ENCODE measurements at regions not wholly inside any gene's neighbourhood (a gene's known extent, or its start where the extent isn't known, plus 50 kb on each side); places are given as distances from the start of the nearest gene placed in this dataset.
A peak's percentile ranks its signal among the peaks of the same experiment; 100 is the strongest.

DNA sequence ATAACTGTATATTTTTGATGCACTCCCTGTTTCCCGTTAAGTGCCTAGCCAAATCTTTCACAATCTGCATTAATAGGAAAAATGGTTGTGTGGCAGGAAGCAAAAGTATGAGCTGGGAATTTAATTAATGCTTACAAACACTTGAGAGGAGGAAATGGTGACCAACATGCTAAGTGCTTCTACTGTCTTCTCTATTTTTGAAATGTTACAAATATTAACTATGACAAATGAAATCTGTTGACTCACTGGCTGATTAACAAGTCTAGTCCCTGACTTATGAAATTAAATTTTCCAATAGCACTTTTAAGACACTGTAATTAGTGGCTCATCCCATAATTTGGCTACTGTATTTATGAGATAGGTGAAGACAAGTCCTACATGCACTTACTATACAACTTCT is 446.9 kb upstream of the DPPA4 start:
- Histone ChIP-seq H3K9ac (ENCODE audit: low read depth in 1 of 2, low read length in 2 of 2) (no peak overlapping the region), H3K4me1 (ENCODE audit: control insufficient read depth in 2 of 2, insufficient read depth in 2 of 2, low read length in 2 of 2) (no peaks in the 10 kb centered on the region), H3K27me3 (ENCODE audit: control insufficient read depth in 2 of 2, insufficient read depth in 2 of 2, low read length in 2 of 2) (no peaks in the 10 kb centered on the region), H3K27ac (ENCODE audit: low read depth in 2 of 2, low read length in 2 of 2) (no peak overlapping the region), H3K9me3 (ENCODE audit: control insufficient read depth in 2 of 2, low read length in 2 of 2) (no peaks in the 10 kb centered on the region), H3K36me3 (ENCODE audit: control insufficient read depth in 2 of 2, insufficient read depth in 2 of 2, low read length in 2 of 2) (no peaks in the 10 kb centered on the region), H3K4me3 (ENCODE audit: low read length in 2 of 2) (no peak overlapping the region)

DNA sequence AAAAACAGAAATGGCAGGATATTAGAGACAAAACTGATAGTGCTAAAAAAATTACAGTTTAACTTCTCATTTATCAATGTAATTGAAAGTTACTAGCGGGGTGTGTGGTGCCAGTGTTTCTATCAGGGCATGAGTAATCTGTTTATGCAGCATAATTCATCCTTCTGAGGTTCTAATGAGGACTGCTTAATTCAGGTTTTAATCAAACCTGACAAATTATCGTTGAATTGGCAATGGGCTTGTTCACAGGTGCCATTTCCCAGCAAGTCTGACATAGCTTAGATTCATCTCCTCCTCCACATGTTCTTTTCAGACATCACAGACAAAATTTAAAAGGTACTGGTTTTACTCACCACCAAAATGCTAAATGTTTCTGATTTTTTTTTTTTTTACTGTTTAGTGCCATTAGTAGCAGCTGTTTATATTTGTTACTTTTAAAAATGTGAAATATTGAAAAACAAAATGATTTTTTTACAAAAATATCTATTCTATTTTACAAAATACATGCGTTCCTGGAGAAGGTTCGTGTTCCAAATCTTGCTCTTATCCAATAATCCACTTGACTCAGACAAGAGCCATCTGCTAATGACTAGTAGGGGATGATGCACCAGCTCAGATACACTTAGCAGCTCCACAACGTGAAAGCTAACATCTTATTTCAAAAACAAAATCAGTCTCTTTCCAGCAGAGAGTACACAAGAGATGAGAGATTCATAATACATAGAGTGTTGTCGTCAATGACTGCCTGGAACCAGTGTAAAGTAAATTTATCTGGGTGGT is 447.7 kb upstream of the DPPA4 start:
- no peak overlapping the region for H3K27ac ChIP-seq (ENCODE audit: low read depth in 2 of 2, low read length in 2 of 2)
- H3K36me3 ChIP-seq (ENCODE audit: control insufficient read depth in 2 of 2, insufficient read depth in 2 of 2, low read length in 2 of 2) = no peaks in the 10 kb centered on the region
- H3K4me3 ChIP-seq (ENCODE audit: low read length in 2 of 2) = no peak overlapping the region
- H3K4me1 ChIP-seq (ENCODE audit: control insufficient read depth in 2 of 2, insufficient read depth in 2 of 2, low read length in 2 of 2) = no peaks in the 10 kb centered on the region
- H3K9ac ChIP-seq (ENCODE audit: low read depth in 1 of 2, low read length in 2 of 2) = no peak overlapping the region
- H3K27me3 ChIP-seq (ENCODE audit: control insufficient read depth in 2 of 2, insufficient read depth in 2 of 2, low read length in 2 of 2) = no peaks in the 10 kb centered on the region
- H3K9me3 ChIP-seq (ENCODE audit: control insufficient read depth in 2 of 2, low read length in 2 of 2) = no peaks in the 10 kb centered on the region

DNA sequence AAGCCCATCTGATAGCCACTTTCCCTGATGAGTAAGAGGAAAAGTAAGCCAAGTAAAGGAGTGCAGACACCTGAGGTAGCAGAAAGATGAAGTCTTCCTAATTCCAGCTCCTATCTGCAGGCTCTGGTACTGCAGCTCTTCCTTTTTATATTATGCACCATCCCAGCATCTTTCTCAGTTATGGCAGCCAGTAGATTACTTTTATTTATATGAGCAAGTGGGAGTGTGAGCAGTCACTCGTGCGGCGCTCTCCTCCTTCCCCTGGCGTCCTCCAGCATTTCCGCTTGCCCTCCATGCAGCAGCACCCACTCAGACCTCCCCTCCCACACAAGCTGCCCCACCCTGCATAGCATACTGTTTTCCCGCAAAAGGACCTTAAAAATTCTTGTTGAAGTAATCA is 465.9 kb upstream of the DPPA4 start:
- H3K27ac ChIP-seq (ENCODE audit: low read depth in 2 of 2, low read length in 2 of 2) = no peak overlapping the region
- H3K36me3 ChIP-seq (ENCODE audit: control insufficient read depth in 2 of 2, insufficient read depth in 2 of 2, low read length in 2 of 2) = no peaks in the 10 kb centered on the region
- H3K9me3 ChIP-seq (ENCODE audit: control insufficient read depth in 2 of 2, low read length in 2 of 2) = no peaks in the 10 kb centered on the region
- H3K27me3 ChIP-seq (ENCODE audit: control insufficient read depth in 2 of 2, insufficient read depth in 2 of 2, low read length in 2 of 2) = no peaks in the 10 kb centered on the region
- H3K4me3 ChIP-seq (ENCODE audit: low read length in 2 of 2) = no peak overlapping the region
- no peaks in the 10 kb centered on the region for H3K4me1 ChIP-seq (ENCODE audit: control insufficient read depth in 2 of 2, insufficient read depth in 2 of 2, low read length in 2 of 2)
- no peak overlapping the region for H3K9ac ChIP-seq (ENCODE audit: low read depth in 1 of 2, low read length in 2 of 2)

DNA sequence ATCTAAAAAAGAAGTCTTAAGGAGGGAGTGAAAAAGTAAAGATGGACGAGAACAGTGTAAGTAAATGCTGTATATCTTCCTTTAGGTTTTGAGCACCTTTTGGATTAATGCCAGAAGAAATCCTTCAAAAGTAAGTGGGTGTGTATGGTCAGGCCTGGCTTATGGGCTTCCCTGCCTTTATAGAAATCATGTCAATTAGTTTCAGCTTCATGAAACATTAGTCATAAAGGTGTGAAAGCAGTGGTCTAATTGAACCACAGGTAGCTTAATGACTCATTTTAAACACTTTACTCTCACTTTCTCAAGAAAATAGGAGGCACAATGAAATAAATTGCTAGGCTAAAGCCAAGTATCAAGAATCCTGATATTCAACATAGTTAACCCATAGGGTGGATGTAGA is 467.4 kb upstream of the DPPA4 start:
- H3K36me3 ChIP-seq (ENCODE audit: control insufficient read depth in 2 of 2, insufficient read depth in 2 of 2, low read length in 2 of 2) = no peaks in the 10 kb centered on the region
- no peaks in the 10 kb centered on the region for H3K4me1 ChIP-seq (ENCODE audit: control insufficient read depth in 2 of 2, insufficient read depth in 2 of 2, low read length in 2 of 2)
- no peak overlapping the region for H3K4me3 ChIP-seq (ENCODE audit: low read length in 2 of 2)
- no peak overlapping the region for H3K9ac ChIP-seq (ENCODE audit: low read depth in 1 of 2, low read length in 2 of 2)
- no peaks in the 10 kb centered on the region for H3K27me3 ChIP-seq (ENCODE audit: control insufficient read depth in 2 of 2, insufficient read depth in 2 of 2, low read length in 2 of 2)
- no peaks in the 10 kb centered on the region for H3K9me3 ChIP-seq (ENCODE audit: control insufficient read depth in 2 of 2, low read length in 2 of 2)
- no peak overlapping the region for H3K27ac ChIP-seq (ENCODE audit: low read depth in 2 of 2, low read length in 2 of 2)

DNA sequence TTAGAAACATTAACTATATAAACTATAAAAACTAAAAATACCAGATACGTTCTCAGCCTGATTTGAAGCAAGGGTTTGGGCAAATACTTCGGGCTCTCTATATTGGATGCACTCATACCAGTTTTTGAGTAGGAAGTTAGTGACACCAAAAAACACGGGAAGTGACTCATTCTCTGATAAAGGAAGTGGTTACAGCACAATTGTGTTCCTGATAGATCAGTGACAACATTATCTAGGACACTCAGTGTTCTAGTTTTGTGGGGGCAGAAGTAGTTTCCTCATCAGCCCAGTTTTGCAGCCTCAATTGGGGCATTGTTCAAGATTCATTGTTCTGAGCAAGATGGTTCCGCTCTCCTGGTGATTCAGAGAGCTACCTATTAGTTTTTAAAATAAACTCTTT is 469.6 kb upstream of the DPPA4 start:
- H3K36me3 ChIP-seq (ENCODE audit: control insufficient read depth in 2 of 2, insufficient read depth in 2 of 2, low read length in 2 of 2) = no peaks in the 10 kb centered on the region
- peak overlapping the region in 1 of 2 donors; percentile 29 for H3K27ac ChIP-seq (ENCODE audit: low read depth in 2 of 2, low read length in 2 of 2)
- no peak overlapping the region for H3K9ac ChIP-seq (ENCODE audit: low read depth in 1 of 2, low read length in 2 of 2)
- no peaks in the 10 kb centered on the region for H3K27me3 ChIP-seq (ENCODE audit: control insufficient read depth in 2 of 2, insufficient read depth in 2 of 2, low read length in 2 of 2)
- H3K9me3 ChIP-seq (ENCODE audit: control insufficient read depth in 2 of 2, low read length in 2 of 2) = no peaks in the 10 kb centered on the region
- no peaks in the 10 kb centered on the region for H3K4me1 ChIP-seq (ENCODE audit: control insufficient read depth in 2 of 2, insufficient read depth in 2 of 2, low read length in 2 of 2)
- H3K4me3 ChIP-seq (ENCODE audit: low read length in 2 of 2) = no peak overlapping the region

DNA sequence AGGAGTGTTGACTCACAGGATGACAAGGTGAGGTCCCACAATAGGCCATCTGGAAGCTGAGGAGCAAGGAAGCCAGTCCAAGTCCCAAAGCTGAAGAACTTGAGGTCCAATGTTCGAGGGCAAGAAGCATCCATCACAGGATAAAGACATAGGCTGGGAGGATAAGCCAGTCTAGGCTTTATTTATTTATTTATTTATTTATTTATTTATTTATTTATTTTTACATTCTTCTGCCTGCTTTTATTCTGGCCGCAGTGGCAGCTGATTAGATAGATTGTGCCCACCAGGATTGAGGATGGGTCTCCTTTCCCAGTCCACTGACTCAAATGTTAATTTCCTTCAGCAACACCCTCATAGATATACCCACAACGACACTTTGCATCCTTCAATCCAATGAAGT is 472.2 kb upstream of the DPPA4 start:
- H3K27ac ChIP-seq (ENCODE audit: low read depth in 2 of 2, low read length in 2 of 2) = no peak overlapping the region
- H3K9ac ChIP-seq (ENCODE audit: low read depth in 1 of 2, low read length in 2 of 2) = no peak overlapping the region
- no peak overlapping the region for H3K4me3 ChIP-seq (ENCODE audit: low read length in 2 of 2)
- no peaks in the 10 kb centered on the region for H3K4me1 ChIP-seq (ENCODE audit: control insufficient read depth in 2 of 2, insufficient read depth in 2 of 2, low read length in 2 of 2)
- no peaks in the 10 kb centered on the region for H3K9me3 ChIP-seq (ENCODE audit: control insufficient read depth in 2 of 2, low read length in 2 of 2)
- H3K27me3 ChIP-seq (ENCODE audit: control insufficient read depth in 2 of 2, insufficient read depth in 2 of 2, low read length in 2 of 2) = no peaks in the 10 kb centered on the region
- no peaks in the 10 kb centered on the region for H3K36me3 ChIP-seq (ENCODE audit: control insufficient read depth in 2 of 2, insufficient read depth in 2 of 2, low read length in 2 of 2)

DNA sequence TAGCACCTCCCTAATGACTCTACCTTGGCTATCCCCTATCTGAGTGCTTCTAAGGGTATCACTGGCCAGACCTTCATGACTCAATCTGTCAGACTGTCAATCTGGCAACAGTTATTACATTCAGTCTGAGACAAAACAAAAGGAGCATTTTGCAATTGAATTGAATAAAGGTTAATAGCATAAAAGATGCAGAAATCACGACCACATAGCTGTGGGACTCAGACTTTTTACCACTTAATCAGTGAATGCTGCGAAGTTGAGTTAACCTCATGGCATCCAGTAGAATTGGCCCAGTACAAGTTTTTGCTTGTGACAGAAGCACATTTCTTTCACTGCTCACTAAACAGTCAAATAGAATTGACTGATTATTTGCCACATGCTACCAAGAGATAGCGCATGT is 480.7 kb upstream of the DPPA4 start:
- H3K9me3 ChIP-seq (ENCODE audit: control insufficient read depth in 2 of 2, low read length in 2 of 2) = no peaks in the 10 kb centered on the region
- H3K27me3 ChIP-seq (ENCODE audit: control insufficient read depth in 2 of 2, insufficient read depth in 2 of 2, low read length in 2 of 2) = no peaks in the 10 kb centered on the region
- no peaks in the 10 kb centered on the region for H3K36me3 ChIP-seq (ENCODE audit: control insufficient read depth in 2 of 2, insufficient read depth in 2 of 2, low read length in 2 of 2)
- H3K4me3 ChIP-seq (ENCODE audit: low read length in 2 of 2) = no peak overlapping the region
- H3K9ac ChIP-seq (ENCODE audit: low read depth in 1 of 2, low read length in 2 of 2) = no peak overlapping the region
- H3K4me1 ChIP-seq (ENCODE audit: control insufficient read depth in 2 of 2, insufficient read depth in 2 of 2, low read length in 2 of 2) = no peaks in the 10 kb centered on the region
- no peak overlapping the region for H3K27ac ChIP-seq (ENCODE audit: low read depth in 2 of 2, low read length in 2 of 2)

DNA sequence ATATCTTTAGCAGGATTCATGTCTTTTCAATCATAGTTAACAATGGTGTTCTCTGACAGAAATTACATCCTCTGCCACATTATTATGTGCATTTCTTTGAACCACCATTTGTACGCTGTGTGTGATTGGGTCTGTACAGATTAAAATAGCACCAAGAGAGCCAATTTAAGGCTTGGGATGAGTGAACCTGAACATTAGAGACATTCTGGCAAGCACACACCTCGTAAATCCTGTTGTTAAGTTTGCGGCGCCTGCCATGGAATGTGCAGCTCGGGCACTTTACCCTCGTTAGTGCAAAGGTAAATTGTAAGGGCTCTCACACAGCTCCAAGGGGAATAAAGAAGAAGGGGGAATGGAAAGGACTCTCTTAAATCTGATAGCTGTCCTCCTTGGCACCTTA is 482.4 kb upstream of the DPPA4 start:
- no peak overlapping the region for H3K4me3 ChIP-seq (ENCODE audit: low read length in 2 of 2)
- no peaks in the 10 kb centered on the region for H3K36me3 ChIP-seq (ENCODE audit: control insufficient read depth in 2 of 2, insufficient read depth in 2 of 2, low read length in 2 of 2)
- H3K4me1 ChIP-seq (ENCODE audit: control insufficient read depth in 2 of 2, insufficient read depth in 2 of 2, low read length in 2 of 2) = no peaks in the 10 kb centered on the region
- no peaks in the 10 kb centered on the region for H3K9me3 ChIP-seq (ENCODE audit: control insufficient read depth in 2 of 2, low read length in 2 of 2)
- H3K27me3 ChIP-seq (ENCODE audit: control insufficient read depth in 2 of 2, insufficient read depth in 2 of 2, low read length in 2 of 2) = no peaks in the 10 kb centered on the region
- H3K9ac ChIP-seq (ENCODE audit: low read depth in 1 of 2, low read length in 2 of 2) = no peak overlapping the region
- no peak overlapping the region for H3K27ac ChIP-seq (ENCODE audit: low read depth in 2 of 2, low read length in 2 of 2)

DNA sequence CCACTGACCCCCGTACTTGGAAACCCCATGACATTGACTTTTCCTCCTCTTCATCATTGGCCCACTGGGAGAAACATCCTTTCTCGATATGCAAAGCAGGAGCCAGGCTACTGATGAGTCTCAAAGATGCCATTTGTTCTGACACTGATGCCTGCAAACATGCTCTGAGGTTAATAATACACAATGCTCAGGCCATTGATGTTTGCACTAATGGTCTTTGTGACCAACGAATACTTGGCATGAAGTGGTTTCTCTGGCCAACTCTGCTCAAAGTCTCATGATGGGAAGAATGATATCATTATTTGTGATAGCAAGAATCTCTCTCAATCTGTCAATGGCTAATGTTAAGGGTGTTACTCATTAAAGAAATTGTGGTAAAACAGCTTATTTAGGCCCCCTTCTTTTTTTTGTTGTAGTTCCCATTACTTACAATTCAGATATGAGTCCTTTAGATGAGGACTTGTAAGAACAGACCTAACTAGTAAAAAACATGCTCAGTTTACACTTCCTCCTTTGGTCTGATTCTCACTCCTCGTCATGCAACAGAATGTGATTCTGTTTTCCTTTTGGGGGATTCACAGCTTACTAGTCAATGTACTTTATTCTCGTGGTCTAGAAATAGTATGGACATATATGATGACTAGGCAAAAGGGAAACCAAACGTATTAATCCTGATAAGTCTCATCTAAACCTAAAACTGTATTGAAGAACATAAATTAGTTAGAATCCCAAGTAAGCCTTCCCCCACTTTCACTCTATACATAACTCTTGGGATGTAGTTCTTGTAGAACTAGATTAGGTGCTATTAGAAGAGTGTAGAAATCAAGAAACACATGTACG is 488.8 kb upstream of the DPPA4 start:
- no peak overlapping the region for H3K27ac ChIP-seq (ENCODE audit: low read depth in 2 of 2, low read length in 2 of 2)
- H3K9ac ChIP-seq (ENCODE audit: low read depth in 1 of 2, low read length in 2 of 2) = no peak overlapping the region
- H3K36me3 ChIP-seq (ENCODE audit: control insufficient read depth in 2 of 2, insufficient read depth in 2 of 2, low read length in 2 of 2) = no peaks in the 10 kb centered on the region
- H3K4me3 ChIP-seq (ENCODE audit: low read length in 2 of 2) = no peak overlapping the region
- H3K4me1 ChIP-seq (ENCODE audit: control insufficient read depth in 2 of 2, insufficient read depth in 2 of 2, low read length in 2 of 2) = no peaks in the 10 kb centered on the region
- no peaks in the 10 kb centered on the region for H3K27me3 ChIP-seq (ENCODE audit: control insufficient read depth in 2 of 2, insufficient read depth in 2 of 2, low read length in 2 of 2)
- no peaks in the 10 kb centered on the region for H3K9me3 ChIP-seq (ENCODE audit: control insufficient read depth in 2 of 2, low read length in 2 of 2)

DNA sequence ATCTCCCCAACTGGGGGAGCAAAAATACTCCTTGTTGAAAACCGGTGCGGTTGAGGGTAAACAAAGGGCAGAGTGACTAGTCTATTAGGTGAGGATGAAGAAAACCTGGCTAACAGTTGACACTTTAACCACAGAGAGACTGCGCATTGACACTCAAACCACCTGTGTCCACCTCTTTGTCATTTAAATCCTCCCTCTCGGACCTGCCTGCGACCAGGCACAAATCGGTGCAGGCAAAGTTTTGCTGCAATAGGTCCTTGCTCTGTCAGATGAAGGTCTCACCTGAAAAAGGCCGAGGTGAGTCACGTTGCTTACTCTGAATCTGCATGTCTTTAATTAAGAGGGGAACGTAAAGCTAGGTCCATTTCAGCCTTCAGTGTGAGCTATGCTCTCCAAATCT is 494.1 kb upstream of the DPPA4 start:
- H3K4me3 ChIP-seq (ENCODE audit: low read length in 2 of 2) = no peak overlapping the region
- no peaks in the 10 kb centered on the region for H3K27me3 ChIP-seq (ENCODE audit: control insufficient read depth in 2 of 2, insufficient read depth in 2 of 2, low read length in 2 of 2)
- no peak overlapping the region for H3K27ac ChIP-seq (ENCODE audit: low read depth in 2 of 2, low read length in 2 of 2)
- no peaks in the 10 kb centered on the region for H3K36me3 ChIP-seq (ENCODE audit: control insufficient read depth in 2 of 2, insufficient read depth in 2 of 2, low read length in 2 of 2)
- no peaks in the 10 kb centered on the region for H3K9me3 ChIP-seq (ENCODE audit: control insufficient read depth in 2 of 2, low read length in 2 of 2)
- H3K4me1 ChIP-seq (ENCODE audit: control insufficient read depth in 2 of 2, insufficient read depth in 2 of 2, low read length in 2 of 2) = no peaks in the 10 kb centered on the region
- H3K9ac ChIP-seq (ENCODE audit: low read depth in 1 of 2, low read length in 2 of 2) = no peak overlapping the region
